ENCODE measurements at regions not wholly inside any gene's neighbourhood (a gene's known extent, or its start where the extent isn't known, plus 50 kb on each side); places are given as distances from the start of the nearest gene placed in this dataset.

- 91 to 94% (median 92%) methylated on average over 10 of the region's 10 CpGs for WGBS, 5 donors
- no peak for DNase-seq
- intact Hi-C loops (cut with DNase I; ENCODE audit: low total_unique reads) = no loop called here
- TF ChIP-seq POLR2AphosphoS5 (IDR thresholded peaks at IDR 0.05) = no peak
- no peak for TF ChIP-seq POLR2A (IDR thresholded peaks at IDR 0.05)
- TF ChIP-seq, protein P1, sequence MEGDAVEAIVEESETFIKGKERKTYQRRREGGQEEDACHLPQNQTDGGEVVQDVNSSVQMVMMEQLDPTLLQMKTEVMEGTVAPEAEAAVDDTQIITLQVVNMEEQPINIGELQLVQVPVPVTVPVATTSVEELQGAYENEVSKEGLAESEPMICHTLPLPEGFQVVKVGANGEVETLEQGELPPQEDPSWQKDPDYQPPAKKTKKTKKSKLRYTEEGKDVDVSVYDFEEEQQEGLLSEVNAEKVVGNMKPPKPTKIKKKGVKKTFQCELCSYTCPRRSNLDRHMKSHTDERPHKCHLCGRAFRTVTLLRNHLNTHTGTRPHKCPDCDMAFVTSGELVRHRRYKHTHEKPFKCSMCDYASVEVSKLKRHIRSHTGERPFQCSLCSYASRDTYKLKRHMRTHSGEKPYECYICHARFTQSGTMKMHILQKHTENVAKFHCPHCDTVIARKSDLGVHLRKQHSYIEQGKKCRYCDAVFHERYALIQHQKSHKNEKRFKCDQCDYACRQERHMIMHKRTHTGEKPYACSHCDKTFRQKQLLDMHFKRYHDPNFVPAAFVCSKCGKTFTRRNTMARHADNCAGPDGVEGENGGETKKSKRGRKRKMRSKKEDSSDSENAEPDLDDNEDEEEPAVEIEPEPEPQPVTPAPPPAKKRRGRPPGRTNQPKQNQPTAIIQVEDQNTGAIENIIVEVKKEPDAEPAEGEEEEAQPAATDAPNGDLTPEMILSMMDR (IDR thresholded peaks at IDR 0.05 in 8 of 11, conservative IDR thresholded peaks at IDR 0.05 in 3 of 11) = no peak
- Histone ChIP-seq H3K4me1 (no peaks in the 10 kb centered on the region), H3K9me3 (peaks cover 0 to 45% (median 33%) of the 10 kb centered on the region in 8 donors), H3K27me3 (replicated peaks in 1 of 7) (peaks cover 0 to 4% (median 0%) of the 10 kb centered on the region in 7 donors), H3K27ac (no peak overlapping the region), H3K36me3 (no peaks in the 10 kb centered on the region), H3K4me3 (no peak overlapping the region)
These were observed 66.3 kb downstream of the PTGR3 start for GRCh38 chr18:75142677-75143076.

GRCh38 chr18:75141734-75142133 lies 67.2 kb downstream of the PTGR3 start:
- no peaks in the 10 kb centered on the region for H3K36me3 ChIP-seq
- 92 to 96% (median 95%) methylated on average over 13 of the region's 13 CpGs for WGBS, 5 donors
- no peaks in the 10 kb centered on the region for H3K4me1 ChIP-seq
- H3K4me3 ChIP-seq = no peak overlapping the region
- peaks cover 0 to 35% (median 24%) of the 10 kb centered on the region in 8 donors for H3K9me3 ChIP-seq
- DNase-seq = no peak
- H3K27ac ChIP-seq = no peak overlapping the region
- TF ChIP-seq POLR2AphosphoS5 (IDR thresholded peaks at IDR 0.05) (no peak), POLR2A (IDR thresholded peaks at IDR 0.05) (no peak)
- TF ChIP-seq, protein P1 (IDR thresholded peaks at IDR 0.05 in 8 of 11, conservative IDR thresholded peaks at IDR 0.05 in 3 of 11) = no peak
- H3K27me3 ChIP-seq (replicated peaks in 1 of 7) = peaks cover 0 to 4% (median 0%) of the 10 kb centered on the region in 7 donors
- intact Hi-C loops (cut with DNase I; ENCODE audit: low total_unique reads) = no loop called here

DNA sequence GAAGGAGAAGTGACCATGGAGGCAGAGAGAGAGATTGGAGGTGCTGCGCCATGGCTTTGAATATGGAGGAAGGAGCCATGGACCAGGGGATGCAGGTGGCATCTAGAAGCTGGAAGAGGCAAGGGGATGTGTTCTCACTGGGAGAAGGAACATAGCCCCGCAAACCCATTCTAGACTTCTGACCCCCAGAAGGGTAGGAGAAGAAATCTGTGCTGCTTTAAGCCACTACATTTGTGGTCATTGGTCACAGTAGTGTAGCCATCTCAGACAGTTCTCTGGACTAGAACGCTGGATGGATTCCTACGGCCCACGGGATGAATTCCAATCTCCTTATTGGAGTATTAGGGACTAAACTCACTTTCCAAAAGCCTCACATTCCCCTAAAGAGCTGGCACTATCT lies 67.8 kb downstream of the PTGR3 start:
- intact Hi-C loops (cut with DNase I; ENCODE audit: low total_unique reads) = no loop called here
- 87 to 99% (median 96%) methylated on average over 5 of the region's 5 CpGs for WGBS, 5 donors

GRCh38 chr18:75140296-75140695 lies 68.6 kb downstream of the PTGR3 start:
- peak; percentile 32 for DNase-seq
- intact Hi-C loops (cut with DNase I; ENCODE audit: low total_unique reads) = no loop called here
- Histone ChIP-seq H3K36me3 (no peaks in the 10 kb centered on the region), H3K4me1 (no peaks in the 10 kb centered on the region), H3K27ac (no peak overlapping the region), H3K27me3 (replicated peaks in 1 of 7) (peaks cover 0 to 4% (median 0%) of the 10 kb centered on the region in 7 donors), H3K4me3 (no peak overlapping the region), H3K9me3 (peaks cover 0 to 21% (median 13%) of the 10 kb centered on the region in 8 donors)
- no peak for TF ChIP-seq POLR2A (IDR thresholded peaks at IDR 0.05)
- TF ChIP-seq POLR2AphosphoS5 (IDR thresholded peaks at IDR 0.05) = no peak
- TF ChIP-seq, protein P1 (IDR thresholded peaks at IDR 0.05 in 8 of 11, conservative IDR thresholded peaks at IDR 0.05 in 3 of 11) = no peak
- 75 to 83% (median 80%) methylated on average over 5 of the region's 5 CpGs for WGBS, 5 donors

More for the DNA sequence above, 67.8 kb downstream of the PTGR3 start:
- Histone ChIP-seq H3K27me3 (replicated peaks in 1 of 7) (peaks cover 0 to 4% (median 0%) of the 10 kb centered on the region in 7 donors), H3K36me3 (no peaks in the 10 kb centered on the region), H3K4me1 (no peaks in the 10 kb centered on the region), H3K9me3 (peaks cover 0 to 29% (median 19%) of the 10 kb centered on the region in 8 donors), H3K27ac (no peak overlapping the region), H3K4me3 (no peak overlapping the region)
- DNase-seq = no peak
- TF ChIP-seq POLR2A (IDR thresholded peaks at IDR 0.05) (no peak), POLR2AphosphoS5 (IDR thresholded peaks at IDR 0.05) (no peak)
- TF ChIP-seq, protein P1 (IDR thresholded peaks at IDR 0.05 in 8 of 11, conservative IDR thresholded peaks at IDR 0.05 in 3 of 11) = no peak

All from spleen (tissue), 11 donors.